Prostate gland (tissue), 2 donors: ENCODE measurements at regions not wholly inside any gene's neighbourhood (a gene's known extent, or its start where the extent isn't known, plus 50 kb on each side); places are given as distances from the start of the nearest gene placed in this dataset.

Experiments used
- DNase-seq: peaks from one replicate; pipeline ENCODE4 v3.0.0-alpha.2; 2019; ENCODE audit warnings: low spot score
- H3K27ac ChIP-seq, 2 donors: fragments of 200-600 bp; sonication (generic); 2 replicates each; pipeline ENCODE4 v1.5.1; 2017 to 2019
- H3K27me3 ChIP-seq: fragments of 200-600 bp; sonication (generic); replicated peaks from 2 replicates; pipeline ENCODE4 v1.5.1; 2019; ENCODE audit not compliant: insufficient read depth
- H3K36me3 ChIP-seq, 2 donors: fragments of 200-600 bp; sonication (generic); 1 replicate in 1 of 2; 2 replicates in 1 of 2; pipeline versions ENCODE4 v1.5.1 to v1.8.1; 2017 to 2019
- H3K4me1 ChIP-seq: fragments of 200-600 bp; sonication (generic); replicated peaks from 2 replicates; pipeline ENCODE4 v1.5.1; 2019
- H3K4me3 ChIP-seq, 2 donors: fragments of 200-600 bp; sonication (generic); 2 replicates each; pipeline ENCODE4 v1.5.1; 2017 to 2019
- H3K9me3 ChIP-seq: fragments of 200-600 bp; sonication (generic); 2 replicates; pipeline ENCODE4 v1.5.1; 2017
- CTCF ChIP-seq, 4 experiments: fragments of 200-600 bp in 2 of 4; fragments of 450-650 bp in 2 of 4; sonication (generic) in 2 of 4; IDR thresholded peaks; 1 replicate in 3 of 4; 2 replicates in 1 of 4; pipeline ENCODE4 v1.5.1; 2016 to 2019; ENCODE audit warnings: antibody characterized with exemption in 4 of 4, mild to moderate bottlenecking in 2 of 4, moderate library complexity in 2 of 4
- POLR2A ChIP-seq: fragments of 450-650 bp; IDR thresholded peaks from one replicate; pipeline ENCODE4 v1.6.1; 2016; ENCODE audit warnings: antibody characterized with exemption, mild to moderate bottlenecking
- POLR2AphosphoS5 ChIP-seq: sonication (generic); formaldehyde crosslinking; IDR thresholded peaks from one replicate; pipeline ENCODE4 v1.6.1; 2017; ENCODE audit warnings: antibody characterized with exemption
- WGBS: methylation state at CpG from one replicate; pipeline ENCODE4 v1.1.5; 2018; 5-methylcytosine and 5-hydroxymethylcytosine counted together
- intact Hi-C: fragments of 100-400 bp; cut with DNase I; formaldehyde crosslinking; loops from one replicate; pipeline ENCODE4 v1.14.2; 2022

GRCh38 chr10:85446827-85447226 is 919.8 kb downstream of the GRID1 start:
- Histone ChIP-seq H3K27ac (no peak overlapping the region), H3K4me3 (no peak overlapping the region), H3K4me1 (no peaks in the 10 kb centered on the region), H3K9me3 (no peaks in the 10 kb centered on the region), H3K27me3 (no peaks in the 10 kb centered on the region), H3K36me3 (no peaks in the 10 kb centered on the region)
- intact Hi-C loops: no loop called here
- TF ChIP-seq CTCF (IDR thresholded peaks at IDR 0.05) (no peak), POLR2A (no peak), POLR2AphosphoS5 (no peak)
- WGBS: 71% methylated on average over 2 of the region's 2 CpGs
- DNase-seq: no peak

DNA sequence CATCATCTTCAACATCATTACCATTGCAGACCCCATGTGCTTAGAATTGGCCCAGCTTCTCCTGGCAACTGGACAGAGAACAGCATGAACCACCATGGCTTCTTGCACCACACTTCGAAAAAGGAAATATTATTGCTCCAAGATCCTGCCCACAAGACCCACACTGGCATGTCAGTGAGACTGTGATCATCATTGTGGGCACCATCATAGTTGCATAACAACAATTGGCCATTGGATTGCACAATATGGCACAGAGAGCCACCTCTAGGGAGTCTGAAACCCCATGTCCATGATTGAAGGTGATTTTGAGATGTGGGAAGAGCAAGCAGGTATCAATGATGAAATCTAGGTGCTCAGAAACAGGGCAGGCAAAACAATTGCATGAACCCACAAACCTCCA is 918.9 kb downstream of the GRID1 start:
- Histone ChIP-seq H3K27ac (no peak overlapping the region), H3K9me3 (no peaks in the 10 kb centered on the region), H3K27me3 (no peaks in the 10 kb centered on the region), H3K36me3 (no peaks in the 10 kb centered on the region), H3K4me3 (no peak overlapping the region), H3K4me1 (no peaks in the 10 kb centered on the region)
- DNase-seq: no peak
- intact Hi-C loops: no loop called here
- WGBS: 76% methylated on average over 1 of the region's 1 CpG
- no peak for TF ChIP-seq POLR2A
- TF ChIP-seq CTCF (IDR thresholded peaks at IDR 0.05): no peak

DNA sequence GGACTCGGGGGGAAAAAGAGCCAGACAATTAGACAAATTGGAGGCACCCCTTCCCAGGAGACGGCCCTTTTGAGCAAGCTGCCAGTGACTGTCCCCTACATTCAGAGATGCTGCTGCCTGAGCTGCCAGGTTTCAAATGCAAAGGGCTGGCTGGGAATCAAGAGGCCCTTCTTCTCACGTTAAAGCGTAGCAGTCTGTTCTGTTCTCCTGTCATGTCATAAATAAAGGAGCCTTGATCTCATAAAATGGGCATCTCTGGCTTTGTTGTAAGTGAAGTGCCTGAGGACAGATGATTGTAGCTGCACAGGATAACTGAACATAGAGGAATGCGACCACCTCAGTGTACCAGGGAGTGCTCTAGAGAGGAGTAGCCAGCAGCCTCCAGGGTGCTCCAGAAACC is 917.9 kb downstream of the GRID1 start:
- TF ChIP-seq POLR2AphosphoS5 (no peak), CTCF (IDR thresholded peaks at IDR 0.05) (no peak), POLR2A (no peak)
- Histone ChIP-seq H3K27ac (no peak overlapping the region), H3K9me3 (no peaks in the 10 kb centered on the region), H3K27me3 (no peaks in the 10 kb centered on the region), H3K4me3 (no peak overlapping the region), H3K36me3 (no peaks in the 10 kb centered on the region), H3K4me1 (no peaks in the 10 kb centered on the region)
- intact Hi-C loops: no loop called here
- DNase-seq: no peak
- WGBS: 23% methylated on average over 5 of the region's 5 CpGs

- no peak for DNase-seq
- Histone ChIP-seq H3K4me3 (no peak overlapping the region), H3K27me3 (no peaks in the 10 kb centered on the region), H3K4me1 (no peaks in the 10 kb centered on the region), H3K36me3 (no peaks in the 10 kb centered on the region), H3K27ac (no peak overlapping the region), H3K9me3 (no peaks in the 10 kb centered on the region)
- intact Hi-C loops: no loop called here
- 100% methylated on average over 1 of the region's 1 CpG for WGBS
- no peak for TF ChIP-seq CTCF (IDR thresholded peaks at IDR 0.05)
- TF ChIP-seq POLR2AphosphoS5: no peak
Observed at GRCh38 chr10:85454386-85454785, 912.2 kb downstream of the GRID1 start.

- no peaks in the 10 kb centered on the region for H3K9me3 ChIP-seq
- no peak for DNase-seq
- H3K36me3 ChIP-seq: no peaks in the 10 kb centered on the region
- H3K27me3 ChIP-seq: no peaks in the 10 kb centered on the region
- TF ChIP-seq POLR2AphosphoS5 (no peak), POLR2A (no peak), CTCF (IDR thresholded peaks at IDR 0.05) (no peak)
- intact Hi-C loops: no loop called here
- no peaks in the 10 kb centered on the region for H3K4me1 ChIP-seq
- H3K27ac ChIP-seq: no peak overlapping the region
- WGBS: 28% methylated on average over 2 of the region's 2 CpGs
- no peak overlapping the region for H3K4me3 ChIP-seq
Observed at GRCh38 chr10:85457191-85457590, 909.4 kb downstream of the GRID1 start.
